ENCODE measurements at regions not wholly inside any gene's neighbourhood (a gene's known extent, or its start where the extent isn't known, plus 50 kb on each side); places are given as distances from the start of the nearest gene placed in this dataset.

GRCh38 chr10:124283215-124283948 is 135.3 kb downstream of the OAT start:
- Histone ChIP-seq H3K4me1 (ENCODE audit: control insufficient read depth, insufficient read depth, low read length) (no peaks in the 10 kb centered on the region), H3K36me3 (ENCODE audit: control insufficient read depth in 2 of 2, insufficient read depth in 1 of 2, low read length in 2 of 2) (no peaks in the 10 kb centered on the region), H3K27ac (ENCODE audit: extremely low read depth, low read depth, low read length) (no peak overlapping the region), H3K9me3 (ENCODE audit: control insufficient read depth, insufficient read depth, low read depth, low read length) (no peaks in the 10 kb centered on the region), H3K4me3 (ENCODE audit: low read depth, low read length) (no peak overlapping the region)
- ChIA-PET POLR2A (no interaction called here), CTCF (no interaction called here)
- no peak for TF ChIP-seq ZNF274 (IDR thresholded peaks at IDR 0.05; ENCODE audit: low read length)
- no peak for TF ChIP-seq ZNF274 (tag by site-specific recombination; IDR thresholded peaks at IDR 0.05; ENCODE audit: borderline replicate concordance)
- no peak for TF ChIP-seq ZNF184 (tag by site-specific recombination; IDR thresholded peaks at IDR 0.05)
- TF ChIP-seq OVOL3 (tag by site-specific recombination; IDR thresholded peaks at IDR 0.05): no peak
- no peak for TF ChIP-seq KLF8 (tag by site-specific recombination; IDR thresholded peaks at IDR 0.05)
- no peak for TF ChIP-seq ZSCAN30 (tag by site-specific recombination; IDR thresholded peaks at IDR 0.05)
- TF ChIP-seq ZBTB8A (tag by site-specific recombination; IDR thresholded peaks at IDR 0.05): no peak
- no peak for TF ChIP-seq ZNF488 (tag by site-specific recombination; IDR thresholded peaks at IDR 0.05)
- TF ChIP-seq ZNF701 (tag by site-specific recombination; IDR thresholded peaks at IDR 0.05): no peak
- no peak for TF ChIP-seq ZNF155 (tag by site-specific recombination; IDR thresholded peaks at IDR 0.05)
- TF ChIP-seq TRIM28 (IDR thresholded peaks at IDR 0.05; ENCODE audit: borderline replicate concordance, low read length): no peak
- no peak for TF ChIP-seq ZNF398 (tag by site-specific recombination; IDR thresholded peaks at IDR 0.05)
- TF ChIP-seq ZNF423 (tag by site-specific recombination; IDR thresholded peaks at IDR 0.05): no peak
- TF ChIP-seq ZNF830 (tag by site-specific recombination; IDR thresholded peaks at IDR 0.05; ENCODE audit: low read depth): no peak
- TF ChIP-seq ZBTB21 (tag by site-specific recombination; IDR thresholded peaks at IDR 0.05): no peak
- TF ChIP-seq ZNF426 (tag by site-specific recombination; IDR thresholded peaks at IDR 0.05): no peak
- TF ChIP-seq ZNF391 (tag by site-specific recombination; IDR thresholded peaks at IDR 0.05; ENCODE audit: borderline replicate concordance, low read depth): no peak
- no peak for TF ChIP-seq KLF9 (tag by site-specific recombination; IDR thresholded peaks at IDR 0.05; ENCODE audit: low read depth)
- no peak for TF ChIP-seq ZSCAN18 (tag by site-specific recombination; IDR thresholded peaks at IDR 0.05)

GRCh38 chr10:124282326-124282725 is 136.4 kb downstream of the OAT start:
- H3K4me3 ChIP-seq (ENCODE audit: low read depth, low read length): no peak overlapping the region
- H3K36me3 ChIP-seq (ENCODE audit: control insufficient read depth in 2 of 2, insufficient read depth in 1 of 2, low read length in 2 of 2): no peaks in the 10 kb centered on the region
- no peak overlapping the region for H3K27ac ChIP-seq (ENCODE audit: extremely low read depth, low read depth, low read length)
- ChIA-PET POLR2A (no interaction called here), CTCF (no interaction called here)
- H3K9me3 ChIP-seq (ENCODE audit: control insufficient read depth, insufficient read depth, low read depth, low read length): no peaks in the 10 kb centered on the region
- TF ChIP-seq ZNF169 (tag by site-specific recombination; IDR thresholded peaks at IDR 0.05) (no peak), ZNF132 (tag by site-specific recombination; IDR thresholded peaks at IDR 0.05; ENCODE audit: borderline replicate concordance) (no peak), ZNF555 (tag by site-specific recombination; conservative IDR thresholded peaks at IDR 0.05) (no peak), ZNF76 (tag by site-specific recombination; IDR thresholded peaks at IDR 0.05; ENCODE audit: borderline replicate concordance, low read depth) (no peak), KLF10 (tag by site-specific recombination; IDR thresholded peaks at IDR 0.05) (no peak), WT1 (tag by site-specific recombination; IDR thresholded peaks at IDR 0.05) (no peak)
- H3K4me1 ChIP-seq (ENCODE audit: control insufficient read depth, insufficient read depth, low read length): no peaks in the 10 kb centered on the region

Data from HEK293 (cell line).